ENCODE measurements at regions not wholly inside any gene's neighbourhood (a gene's known extent, or its start where the extent isn't known, plus 50 kb on each side); places are given as distances from the start of the nearest gene placed in this dataset.

DNA sequence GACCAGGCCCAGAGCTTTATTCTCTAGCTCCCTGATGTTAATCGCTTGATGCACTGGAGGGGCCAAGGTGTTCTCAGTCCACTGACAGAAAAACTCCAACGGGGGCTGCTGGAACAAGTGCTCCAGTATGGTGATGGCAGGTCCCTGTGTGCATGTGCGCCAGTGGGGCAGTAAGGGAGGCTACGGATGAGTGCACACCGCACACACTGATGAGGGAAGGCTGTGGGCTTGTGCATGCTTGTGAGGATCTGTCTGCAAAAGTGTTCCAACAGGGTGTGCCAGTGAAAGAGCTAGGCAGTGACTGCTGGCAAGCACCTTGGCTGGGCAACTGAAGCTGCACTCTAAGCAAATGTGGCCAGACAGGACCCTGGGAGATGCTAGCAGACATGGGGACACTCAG lies 229.7 kb upstream of the FOXG1 start:
- TF ChIP-seq, protein P1, sequence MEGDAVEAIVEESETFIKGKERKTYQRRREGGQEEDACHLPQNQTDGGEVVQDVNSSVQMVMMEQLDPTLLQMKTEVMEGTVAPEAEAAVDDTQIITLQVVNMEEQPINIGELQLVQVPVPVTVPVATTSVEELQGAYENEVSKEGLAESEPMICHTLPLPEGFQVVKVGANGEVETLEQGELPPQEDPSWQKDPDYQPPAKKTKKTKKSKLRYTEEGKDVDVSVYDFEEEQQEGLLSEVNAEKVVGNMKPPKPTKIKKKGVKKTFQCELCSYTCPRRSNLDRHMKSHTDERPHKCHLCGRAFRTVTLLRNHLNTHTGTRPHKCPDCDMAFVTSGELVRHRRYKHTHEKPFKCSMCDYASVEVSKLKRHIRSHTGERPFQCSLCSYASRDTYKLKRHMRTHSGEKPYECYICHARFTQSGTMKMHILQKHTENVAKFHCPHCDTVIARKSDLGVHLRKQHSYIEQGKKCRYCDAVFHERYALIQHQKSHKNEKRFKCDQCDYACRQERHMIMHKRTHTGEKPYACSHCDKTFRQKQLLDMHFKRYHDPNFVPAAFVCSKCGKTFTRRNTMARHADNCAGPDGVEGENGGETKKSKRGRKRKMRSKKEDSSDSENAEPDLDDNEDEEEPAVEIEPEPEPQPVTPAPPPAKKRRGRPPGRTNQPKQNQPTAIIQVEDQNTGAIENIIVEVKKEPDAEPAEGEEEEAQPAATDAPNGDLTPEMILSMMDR (IDR thresholded peaks at IDR 0.05; ENCODE audit: borderline replicate concordance, extremely low read depth, low read length, poor library complexity, severe bottlenecking), result no peak
- no peak for TF ChIP-seq EZH2 (IDR thresholded peaks at IDR 0.05; ENCODE audit: borderline replicate concordance, low read depth, low read length, severe bottlenecking)
